Tibial artery (tissue), 4 donors: ENCODE measurements at regions not wholly inside any gene's neighbourhood (a gene's known extent, or its start where the extent isn't known, plus 50 kb on each side); places are given as distances from the start of the nearest gene placed in this dataset.

Experiments used
- DNase-seq, 2 donors: peaks; one replicate each; pipeline ENCODE4 v3.0.0-alpha.2; 2019
- H3K27ac ChIP-seq, 2 donors: fragments of 200-600 bp; sonication (generic) in 1 of 2; 1 replicate in 1 of 2; 2 replicates in 1 of 2; pipeline ENCODE4 v1.5.1; 2018 to 2019; ENCODE audit warnings: mild to moderate bottlenecking in 1 of 2
- H3K27me3 ChIP-seq, 2 donors: fragments of 200-600 bp; sonication (generic) in 1 of 2; one replicate each; pipeline versions ENCODE4 v1.5.1 to v1.6.0; 2016 to 2019
- H3K36me3 ChIP-seq, 3 donors: fragments of 200-600 bp; sonication (generic) in 2 of 3; one replicate each; pipeline ENCODE4 v1.5.1; 2016 to 2019; ENCODE audit warnings: mild to moderate bottlenecking in 2 of 3
- H3K4me1 ChIP-seq, 4 donors: fragments of 200-600 bp; sonication (generic) in 2 of 4; 1 replicate in 3 of 4; 2 replicates in 1 of 4; pipeline ENCODE4 v1.5.1; 2016 to 2019
- H3K4me3 ChIP-seq, 2 donors: fragments of 200-600 bp; sonication (generic) in 1 of 2; 1 replicate in 1 of 2; 2 replicates in 1 of 2; pipeline ENCODE4 v1.5.1; 2018 to 2019; ENCODE audit warnings: mild to moderate bottlenecking in 2 of 2
- H3K9me3 ChIP-seq, 3 donors: fragments of 200-600 bp; sonication (generic) in 1 of 3; one replicate each; pipeline ENCODE4 v1.5.1; 2016 to 2019
- intact Hi-C: fragments of 100-400 bp; cut with DNase I; formaldehyde crosslinking; loops from one replicate; pipeline ENCODE4 v1.15.0; 2023; ENCODE audit warnings: low total_unique reads
- TF ChIP-seq, protein P1 (sequence below), 2 experiments: fragments of 200-600 bp in 1 of 2; fragments of 450-650 bp in 1 of 2; IDR thresholded peaks; one replicate each; pipeline ENCODE4 v1.5.1; 2017 to 2019; ENCODE audit warnings: antibody characterized with exemption in 2 of 2, mild to moderate bottlenecking in 1 of 2, moderate library complexity in 1 of 2

DNA sequence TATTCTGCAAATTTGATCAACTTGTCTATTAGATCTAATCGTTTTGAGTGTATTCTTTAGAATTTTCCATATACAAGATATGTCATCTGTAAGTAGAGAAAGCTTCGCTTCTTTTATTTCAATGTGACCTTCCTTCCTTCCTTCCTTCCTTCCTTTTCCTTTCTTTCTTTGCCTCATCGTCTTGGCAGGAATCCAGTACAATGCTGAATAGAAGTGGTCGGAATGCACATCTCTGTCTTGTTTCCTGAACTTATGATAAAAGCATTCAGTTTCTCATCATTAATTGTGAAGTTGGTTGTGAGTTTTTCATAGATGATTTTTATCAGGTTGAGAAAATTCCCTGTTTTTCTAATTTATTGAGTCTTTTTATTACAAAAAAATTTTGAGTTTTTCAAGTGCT, 300.7 kb upstream of the ZNF32 start:
- Histone ChIP-seq H3K4me1 (no peaks in the 10 kb centered on the region), H3K4me3 (no peak overlapping the region), H3K36me3 (no peaks in the 10 kb centered on the region), H3K27ac (no peak overlapping the region), H3K9me3 (no peaks in the 10 kb centered on the region), H3K27me3 (no peaks in the 10 kb centered on the region)
- TF ChIP-seq, protein P1, sequence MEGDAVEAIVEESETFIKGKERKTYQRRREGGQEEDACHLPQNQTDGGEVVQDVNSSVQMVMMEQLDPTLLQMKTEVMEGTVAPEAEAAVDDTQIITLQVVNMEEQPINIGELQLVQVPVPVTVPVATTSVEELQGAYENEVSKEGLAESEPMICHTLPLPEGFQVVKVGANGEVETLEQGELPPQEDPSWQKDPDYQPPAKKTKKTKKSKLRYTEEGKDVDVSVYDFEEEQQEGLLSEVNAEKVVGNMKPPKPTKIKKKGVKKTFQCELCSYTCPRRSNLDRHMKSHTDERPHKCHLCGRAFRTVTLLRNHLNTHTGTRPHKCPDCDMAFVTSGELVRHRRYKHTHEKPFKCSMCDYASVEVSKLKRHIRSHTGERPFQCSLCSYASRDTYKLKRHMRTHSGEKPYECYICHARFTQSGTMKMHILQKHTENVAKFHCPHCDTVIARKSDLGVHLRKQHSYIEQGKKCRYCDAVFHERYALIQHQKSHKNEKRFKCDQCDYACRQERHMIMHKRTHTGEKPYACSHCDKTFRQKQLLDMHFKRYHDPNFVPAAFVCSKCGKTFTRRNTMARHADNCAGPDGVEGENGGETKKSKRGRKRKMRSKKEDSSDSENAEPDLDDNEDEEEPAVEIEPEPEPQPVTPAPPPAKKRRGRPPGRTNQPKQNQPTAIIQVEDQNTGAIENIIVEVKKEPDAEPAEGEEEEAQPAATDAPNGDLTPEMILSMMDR (IDR thresholded peaks at IDR 0.05), result no peak
- intact Hi-C loops, result no loop called here
- DNase-seq, result no peak

DNA sequence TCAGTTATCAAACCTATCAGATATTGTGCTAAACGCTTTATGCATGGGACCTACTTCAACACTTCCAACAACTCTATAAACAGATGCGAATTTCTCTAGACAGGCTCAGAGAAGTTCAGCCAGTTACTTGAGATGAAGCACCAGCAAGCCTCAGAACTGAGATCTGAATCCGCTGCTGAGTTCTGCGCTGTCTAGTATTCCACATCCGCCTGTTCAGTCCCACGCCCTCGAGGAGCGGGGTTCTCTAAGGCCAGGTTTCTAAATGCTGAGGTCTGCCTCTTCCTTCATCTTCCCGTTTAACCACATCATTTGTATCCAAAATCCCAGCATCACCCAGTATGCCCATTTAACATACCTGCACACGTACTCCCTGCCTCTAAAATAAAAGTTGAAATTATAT, 297.8 kb upstream of the ZNF32 start:
- DNase-seq, result no peak
- Histone ChIP-seq H3K36me3 (no peaks in the 10 kb centered on the region), H3K4me1 (no peaks in the 10 kb centered on the region), H3K27me3 (no peaks in the 10 kb centered on the region), H3K9me3 (no peaks in the 10 kb centered on the region), H3K4me3 (no peak overlapping the region), H3K27ac (no peak overlapping the region)
- TF ChIP-seq, protein P1 (IDR thresholded peaks at IDR 0.05), result no peak
- intact Hi-C loops, result no loop called here

DNA sequence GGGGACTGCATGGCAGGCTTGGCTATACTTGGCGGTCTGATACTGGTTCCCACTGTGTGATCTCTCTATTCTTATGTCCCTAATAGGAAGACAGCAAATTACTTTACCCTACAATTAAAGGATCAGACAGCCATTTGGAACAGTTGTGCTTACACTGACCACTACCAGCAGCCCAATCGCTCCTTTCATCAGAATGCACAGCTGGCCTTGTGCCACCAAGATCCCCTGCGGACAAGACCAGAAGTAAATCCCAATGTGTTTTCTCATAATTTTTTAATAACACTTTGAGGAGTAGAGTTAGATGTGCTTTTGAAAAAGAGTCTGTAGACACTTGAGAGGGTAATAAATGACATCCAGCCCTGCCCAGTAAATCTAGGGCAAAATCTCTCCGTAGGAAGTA, 297.2 kb upstream of the ZNF32 start:
- Histone ChIP-seq H3K4me1 (no peaks in the 10 kb centered on the region), H3K27ac (no peak overlapping the region), H3K36me3 (no peaks in the 10 kb centered on the region), H3K4me3 (no peak overlapping the region), H3K27me3 (no peaks in the 10 kb centered on the region), H3K9me3 (no peaks in the 10 kb centered on the region)
- intact Hi-C loops, result no loop called here
- TF ChIP-seq, protein P1 (IDR thresholded peaks at IDR 0.05), result no peak
- no peak for DNase-seq

DNA sequence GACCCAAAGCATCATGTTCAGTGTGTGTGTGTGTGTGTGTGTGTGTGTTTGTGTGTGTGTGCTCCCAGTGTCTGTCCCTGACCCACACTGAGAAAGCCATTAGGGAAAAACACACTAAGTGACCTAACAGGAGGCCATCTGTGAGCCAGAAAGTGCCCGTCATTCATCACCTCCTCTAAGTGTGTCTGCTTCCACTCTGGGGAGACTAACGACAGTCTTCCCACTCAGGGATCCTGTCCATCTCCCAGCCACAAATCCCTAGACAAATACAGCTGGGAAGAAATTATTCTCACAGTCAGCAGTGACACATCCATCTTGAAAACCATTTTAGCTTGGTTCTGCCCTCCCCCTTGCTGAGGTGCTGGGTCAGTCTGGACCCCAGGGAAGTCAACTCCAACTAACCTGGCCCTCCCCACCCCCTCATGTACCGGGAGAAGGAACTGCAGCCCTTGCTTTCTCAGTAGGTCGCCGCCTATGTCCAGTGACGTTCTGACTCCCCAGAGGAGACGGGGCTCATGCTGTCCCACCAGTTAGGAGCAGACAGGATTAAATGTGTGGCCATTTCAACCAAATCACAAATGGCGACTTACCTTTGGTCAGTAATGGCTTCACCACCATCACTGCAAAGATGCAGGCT, 296.5 kb upstream of the ZNF32 start:
- Histone ChIP-seq H3K9me3 (no peaks in the 10 kb centered on the region), H3K4me3 (no peak overlapping the region), H3K27me3 (no peaks in the 10 kb centered on the region), H3K4me1 (no peaks in the 10 kb centered on the region), H3K36me3 (no peaks in the 10 kb centered on the region), H3K27ac (no peak overlapping the region)
- intact Hi-C loops, result no loop called here
- no peak for DNase-seq
- TF ChIP-seq, protein P1 (IDR thresholded peaks at IDR 0.05), result no peak

DNA sequence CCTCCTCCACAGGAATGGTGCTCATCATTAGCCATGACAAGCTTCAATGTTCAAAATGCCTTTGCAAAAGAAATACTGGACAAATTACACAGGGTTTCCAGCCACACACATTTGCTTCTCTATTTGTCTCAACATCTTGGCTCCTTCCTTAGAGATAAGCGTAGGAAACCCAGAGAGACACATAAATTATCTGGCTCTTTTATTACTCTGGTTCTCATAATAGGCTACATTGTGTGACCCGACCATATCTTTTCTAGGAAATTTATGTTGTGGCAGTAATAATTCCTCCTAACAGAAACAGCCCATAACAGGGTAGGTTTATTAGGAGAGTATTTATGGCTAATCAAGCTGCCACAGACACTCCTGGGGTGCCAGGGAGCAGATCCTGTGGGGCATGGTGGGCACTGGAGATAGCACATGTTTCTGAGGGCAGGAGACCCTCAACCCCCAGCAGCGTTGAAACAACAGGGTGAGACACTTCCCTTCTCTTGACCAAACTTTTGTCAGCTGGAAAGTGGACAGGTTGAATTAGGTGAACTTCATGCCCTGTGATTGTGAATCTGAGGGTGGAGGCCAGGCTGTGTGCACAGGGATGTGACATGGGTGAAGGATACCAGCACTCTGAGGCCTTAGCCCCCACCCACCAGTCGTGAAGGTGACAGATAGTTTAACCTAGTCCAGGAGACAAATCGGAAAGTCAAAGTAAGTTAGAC, 295.9 kb upstream of the ZNF32 start:
- no peak overlapping the region for H3K4me3 ChIP-seq
- intact Hi-C loops, result no loop called here
- no peak for DNase-seq

More for the DNA sequence above, 295.9 kb upstream of the ZNF32 start:
- no peak overlapping the region for H3K27ac ChIP-seq
- no peaks in the 10 kb centered on the region for H3K9me3 ChIP-seq
- H3K4me1 ChIP-seq, result no peaks in the 10 kb centered on the region
- no peaks in the 10 kb centered on the region for H3K36me3 ChIP-seq
- TF ChIP-seq, protein P1 (IDR thresholded peaks at IDR 0.05), result no peak
- H3K27me3 ChIP-seq, result no peaks in the 10 kb centered on the region
